Stimulated activated CD4-positive, alpha-beta T cell treated with anti-CD3 and anti-CD28 coated beads, Interleukin-12 subunit alpha, Interleukin-12 subunit beta, amount 100 ng/mL, for 24 hours (primary cell): ENCODE measurements at regions not wholly inside any gene's neighbourhood (a gene's known extent, or its start where the extent isn't known, plus 50 kb on each side); places are given as distances from the start of the nearest gene placed in this dataset.
"Not testable (repeated sequence)": the region's sequence is repeated elsewhere in the genome, so short reads cannot be mapped to it uniquely, and the experiment has no call there.

Experiments
- DNase-seq, 2 experiments: peaks; one replicate each; pipeline ENCODE4 v3.0.0-alpha.2; 2020; ENCODE audit warnings: low read depth in 2 of 2

DNA sequence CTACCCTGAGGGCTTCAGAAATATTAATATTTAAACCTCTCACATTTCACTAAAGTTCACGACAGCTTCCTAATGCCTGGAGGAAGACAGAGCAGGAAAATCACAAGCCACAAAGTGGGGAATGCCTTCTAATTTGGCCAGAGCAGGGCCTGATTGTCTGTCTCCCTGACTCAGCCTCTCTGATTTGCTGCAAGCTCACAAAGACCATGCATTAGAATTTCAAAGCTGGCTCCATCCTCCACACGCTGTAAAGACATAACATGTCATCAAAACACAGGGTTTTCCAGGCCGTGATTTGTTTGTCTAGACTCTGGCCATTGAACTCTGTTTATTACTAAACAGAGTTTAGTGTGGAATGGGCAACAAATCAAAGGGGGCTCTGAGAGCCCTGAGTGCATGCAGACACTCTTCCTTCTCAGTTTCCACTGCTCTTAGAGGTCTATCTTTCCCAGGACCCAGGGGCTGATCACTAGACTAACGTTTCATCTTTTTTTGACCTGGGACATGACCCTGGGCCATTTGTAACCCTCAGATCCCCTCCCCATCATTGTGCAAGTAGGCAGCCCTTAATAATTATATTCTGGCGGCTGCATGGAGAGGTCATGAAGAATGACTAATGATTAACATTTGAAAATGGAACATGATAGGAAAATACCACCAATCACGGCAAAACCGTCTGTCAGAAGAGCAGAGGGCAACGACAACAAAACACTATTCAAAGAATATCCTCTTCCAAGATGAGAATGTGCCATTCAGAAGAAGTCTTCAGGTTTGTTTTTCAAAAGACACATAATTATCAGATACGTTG is 140.2 kb downstream of the ENC1 start:
- DNase-seq: no peak

DNA sequence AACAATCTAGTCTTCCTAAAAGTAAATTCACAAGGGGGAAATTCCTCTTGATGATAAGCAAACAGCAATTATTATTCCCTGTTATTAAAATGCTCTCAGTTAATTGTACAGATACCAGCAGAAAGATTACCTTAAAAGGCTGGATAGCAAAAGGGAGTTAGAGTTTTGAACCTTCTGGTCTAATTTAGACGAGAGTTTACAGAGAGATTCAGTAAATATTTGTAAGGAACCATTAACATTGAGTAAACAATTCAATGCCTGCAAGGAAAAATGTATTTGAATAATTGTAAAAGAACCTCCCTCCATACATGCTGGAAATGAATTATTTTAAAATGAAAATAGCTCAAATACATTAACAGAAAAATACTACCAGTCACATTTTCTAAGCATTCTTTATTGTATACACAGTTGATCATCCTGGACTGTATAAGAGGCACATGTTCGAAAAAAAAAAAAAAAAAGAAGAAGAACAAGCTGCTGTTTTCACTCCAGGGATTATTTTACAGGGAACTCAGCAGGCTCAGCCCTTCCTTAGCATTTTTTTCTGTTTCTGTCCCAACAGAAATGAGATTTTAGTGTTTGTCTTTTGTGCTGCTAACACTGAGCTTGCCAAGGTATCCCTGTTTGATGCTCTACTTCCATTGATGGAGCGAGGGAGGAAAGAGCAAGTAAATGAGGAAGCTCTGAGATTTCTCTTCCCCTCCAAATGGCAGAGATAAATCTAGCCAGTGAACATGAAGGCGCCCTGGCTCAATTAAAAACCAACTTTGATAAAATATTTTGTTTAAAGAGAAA is 141.1 kb downstream of the ENC1 start:
- DNase-seq: no peak

- DNase-seq: no peak
Observed at GRCh38 chr5:74497706-74498105, 142.8 kb downstream of the ENC1 start.

DNA sequence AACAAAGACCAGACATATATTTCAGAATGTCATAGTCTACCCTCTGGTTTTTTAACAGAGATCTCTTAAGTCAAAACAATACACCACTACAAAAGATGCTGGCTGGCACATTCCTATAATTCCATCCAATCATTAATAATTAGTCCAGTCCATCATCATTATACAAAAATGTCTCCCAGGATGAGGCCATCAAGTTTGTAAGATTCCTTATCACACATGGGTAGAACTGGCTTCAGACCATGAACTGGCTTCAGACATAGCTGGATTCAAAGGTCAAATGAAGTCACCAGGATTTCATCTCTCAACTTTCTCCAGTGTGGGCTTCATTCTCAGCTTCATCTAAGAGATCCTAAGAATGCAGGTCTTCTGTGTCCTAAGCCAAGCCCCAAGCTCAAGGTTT is 147.1 kb downstream of the ENC1 start:
- DNase-seq: no peak

- no peak for DNase-seq
Observed at GRCh38 chr5:74492230-74492629, 148.3 kb downstream of the ENC1 start.

DNA sequence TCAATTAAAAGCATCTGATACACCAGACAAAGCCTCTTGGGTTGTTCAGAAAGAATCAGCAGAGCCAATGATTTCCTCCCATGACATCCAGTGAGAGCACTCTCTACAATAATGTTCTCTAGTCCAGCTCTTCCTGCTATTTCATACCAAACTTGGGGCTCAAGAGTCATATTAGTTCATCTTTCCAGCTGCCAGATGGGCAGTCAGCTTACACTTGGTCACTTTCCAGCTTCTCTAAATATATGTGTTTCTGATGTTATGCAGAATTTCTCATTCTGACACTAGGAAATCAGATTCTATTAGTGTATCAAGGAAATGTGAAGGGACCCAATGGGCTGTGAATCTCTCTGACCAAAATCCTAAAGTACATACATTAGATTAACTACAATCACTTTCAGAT is 148.9 kb downstream of the ENC1 start:
- DNase-seq: no peak

- no peak for DNase-seq
Observed at GRCh38 chr5:74490814-74491213, 149.7 kb downstream of the ENC1 start.

GRCh38 chr5:74482990-74483389 is 157.5 kb downstream of the ENC1 start:
- no peak for DNase-seq

GRCh38 chr5:74482523-74482922 is 158.0 kb downstream of the ENC1 start:
- no peak for DNase-seq

DNA sequence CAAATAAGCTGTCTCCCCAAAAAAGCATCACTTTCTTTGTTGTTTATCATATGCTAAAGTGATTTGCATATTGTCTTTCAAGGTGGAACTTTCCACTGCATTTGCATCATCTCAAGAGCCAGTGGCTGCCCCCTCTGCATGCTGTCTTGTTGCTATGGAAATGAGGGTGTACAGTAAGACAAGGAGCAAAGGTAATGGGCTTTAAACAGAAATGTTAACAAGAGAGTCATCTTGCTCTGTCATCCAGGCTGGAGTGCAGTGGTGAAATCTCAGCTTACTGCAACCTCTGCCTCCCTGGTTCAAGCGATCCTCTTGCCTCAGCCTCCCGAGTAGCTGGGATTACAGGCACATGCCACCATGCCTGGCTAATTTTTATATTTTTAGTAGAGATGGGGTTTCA is 159.2 kb downstream of the ENC1 start:
- not testable (repeated sequence) for DNase-seq

- no peak for DNase-seq
Observed at GRCh38 chr5:74480201-74480600, 160.3 kb downstream of the ENC1 start.

GRCh38 chr5:74478328-74478727 is 162.2 kb downstream of the ENC1 start:
- no peak for DNase-seq

DNA sequence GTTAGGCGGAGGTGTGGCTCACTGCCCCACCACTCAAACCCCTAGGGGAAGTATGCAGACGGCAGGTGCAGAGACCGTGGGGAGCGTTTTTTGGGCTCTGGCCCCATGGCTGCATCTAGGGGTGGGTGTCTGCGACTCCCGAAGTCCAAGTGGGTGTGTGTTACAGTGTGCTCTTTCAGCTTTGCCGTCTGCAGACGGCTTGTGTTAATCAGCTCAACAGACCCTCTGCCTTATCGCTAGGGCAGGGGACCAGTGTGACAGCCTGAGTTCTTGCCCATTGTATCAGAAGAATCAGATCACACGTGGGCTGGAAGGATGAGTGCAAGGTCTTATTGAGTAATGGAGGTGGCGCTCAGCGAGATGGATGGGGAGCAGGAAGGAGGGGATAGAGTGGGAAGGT is 162.8 kb downstream of the ENC1 start:
- no peak for DNase-seq

DNA sequence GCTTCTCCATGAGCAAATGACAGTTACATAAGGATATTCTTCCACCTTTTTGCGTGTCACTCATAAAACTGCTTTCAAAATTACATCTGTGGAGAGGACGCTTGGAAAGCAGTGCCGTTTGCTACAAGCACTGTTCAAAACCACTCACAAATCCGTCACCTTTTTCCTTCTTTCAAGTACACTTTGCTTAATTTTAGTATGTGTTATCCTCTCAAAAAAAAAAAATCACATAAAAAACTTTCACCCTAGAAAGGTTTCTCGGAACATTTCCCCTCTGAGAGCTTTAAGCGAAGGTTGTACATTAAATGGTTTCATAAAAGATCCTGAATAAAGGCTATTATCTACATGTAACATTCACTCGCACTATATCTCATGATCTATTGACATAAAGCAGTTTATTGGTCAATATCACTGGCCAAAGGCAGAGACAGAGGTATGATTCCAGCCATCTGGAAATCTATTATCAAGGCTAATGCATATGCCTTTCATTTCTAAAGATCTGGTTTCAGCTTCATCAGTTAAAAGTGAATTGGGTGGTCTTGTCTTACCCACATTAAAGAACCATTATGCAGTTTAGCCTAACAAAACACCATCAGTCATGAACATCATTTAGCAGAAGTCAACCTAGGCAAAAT is 163.6 kb downstream of the ENC1 start:
- no peak for DNase-seq

- no peak for DNase-seq
Observed at GRCh38 chr5:74476046-74476818, 164.3 kb downstream of the ENC1 start.

DNA sequence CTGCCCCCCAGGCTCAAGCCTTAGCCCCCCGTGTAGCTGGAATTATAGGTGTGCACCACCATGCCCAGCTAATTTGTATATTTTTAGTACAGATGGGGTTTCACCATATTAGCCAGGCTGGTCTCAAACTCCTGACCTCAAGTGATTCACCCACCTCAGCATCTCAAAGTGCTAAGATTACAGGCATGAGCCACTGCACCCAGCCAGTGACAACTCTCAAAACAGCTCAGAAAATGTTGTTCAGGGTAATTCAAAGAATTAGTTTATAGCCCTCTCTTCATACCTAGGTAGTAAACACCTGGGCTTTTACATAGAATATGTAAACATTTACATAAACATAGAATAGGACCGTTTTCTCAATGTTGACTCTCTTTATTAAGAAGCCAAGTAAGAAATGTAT is 168.7 kb downstream of the ENC1 start:
- DNase-seq: no peak

- DNase-seq: no peak
Observed at GRCh38 chr5:74469234-74469994, 171.1 kb downstream of the ENC1 start.

DNA sequence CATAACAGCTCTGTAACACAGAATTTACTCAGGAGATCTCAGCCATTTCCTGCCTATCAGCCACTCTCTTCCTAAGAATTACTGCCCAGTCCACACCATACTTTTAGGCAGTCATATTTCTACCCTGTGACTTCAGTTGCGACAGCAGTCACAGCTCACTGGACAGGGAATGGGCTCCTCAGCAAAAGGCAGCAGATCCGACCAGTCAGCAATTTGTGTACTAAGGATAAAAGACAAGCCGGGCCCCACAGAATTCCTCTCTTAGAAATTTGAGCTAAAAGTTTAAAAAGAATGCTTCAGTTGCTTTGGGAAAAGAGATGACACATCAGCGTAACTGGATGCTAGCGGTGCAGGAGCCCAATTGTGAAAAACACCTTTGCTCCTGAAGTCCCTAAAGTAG is 172.1 kb downstream of the ENC1 start:
- DNase-seq: no peak

- DNase-seq: no peak
Observed at GRCh38 chr5:74465724-74466123, 174.8 kb downstream of the ENC1 start.

- DNase-seq: no peak
Observed at GRCh38 chr5:74464512-74465209, 175.9 kb downstream of the ENC1 start.

DNA sequence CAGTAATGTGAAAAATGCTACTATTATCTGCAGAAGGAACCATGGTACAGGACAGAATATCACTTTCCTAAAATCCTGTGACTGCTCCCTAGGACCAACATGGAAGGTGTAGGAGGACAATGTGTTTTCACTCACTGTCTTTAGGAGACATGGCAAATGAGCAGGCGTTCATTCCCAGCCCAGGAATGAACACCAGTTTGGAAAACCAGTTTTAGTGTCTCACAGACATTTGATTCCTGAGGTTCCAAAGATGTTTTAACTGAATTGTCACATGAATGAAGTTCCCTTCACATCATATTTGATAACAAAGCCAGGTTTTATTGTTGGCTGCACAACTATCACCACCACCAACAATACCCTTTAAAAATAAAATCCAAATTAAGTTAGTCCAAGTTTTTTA is 178.2 kb downstream of the ENC1 start:
- DNase-seq: no peak
